Neural progenitor cell (in vitro differentiated cells): ENCODE measurements at regions not wholly inside any gene's neighbourhood (a gene's known extent, or its start where the extent isn't known, plus 50 kb on each side); places are given as distances from the start of the nearest gene placed in this dataset.

ENCODE experiments used
- DNase-seq: peaks from one replicate; pipeline ENCODE4 v3.0.0-alpha.2; 2016; ENCODE audit warnings: low spot score
- H2AFZ ChIP-seq: fragments of 200-600 bp; sonication (generic); replicated peaks from 2 replicates; pipeline ENCODE4 v1.6.1; 2016; ENCODE audit warnings: antibody characterized with exemption
- H3F3A ChIP-seq: fragments of 200-600 bp; sonication (generic); 2 replicates; pipeline ENCODE4 v1.6.1; 2016; ENCODE audit warnings: antibody characterized with exemption, low read depth
- H3K27ac ChIP-seq: fragments of 200-600 bp; sonication (generic); 2 replicates; pipeline ENCODE4 v1.5.1; 2016; ENCODE audit warnings: mild to moderate bottlenecking
- H3K27me3 ChIP-seq: fragments of 200-600 bp; sonication (generic); 2 replicates; pipeline ENCODE4 v1.6.1; 2016; ENCODE audit warnings: mild to moderate bottlenecking, moderate library complexity
- H3K36me3 ChIP-seq: fragments of 200-600 bp; sonication (generic); 2 replicates; pipeline ENCODE4 v1.5.1; 2016
- H3K4me1 ChIP-seq: fragments of 200-600 bp; sonication (generic); 2 replicates; pipeline ENCODE4 v1.6.1; 2016; ENCODE audit warnings: mixed run types
- H3K4me2 ChIP-seq: fragments of 200-600 bp; sonication (generic); 2 replicates; pipeline ENCODE4 v1.6.1; 2016
- H3K4me3 ChIP-seq: fragments of 200-600 bp; sonication (generic); 2 replicates; pipeline ENCODE4 v1.5.1; 2016
- H3K79me2 ChIP-seq: fragments of 200-600 bp; sonication (generic); 2 replicates; pipeline ENCODE4 v1.6.1; 2016; ENCODE audit warnings: low read depth
- H3K9ac ChIP-seq: fragments of 200-600 bp; sonication (generic); 2 replicates; pipeline ENCODE4 v1.6.1; 2016
- H3K9me3 ChIP-seq: fragments of 200-600 bp; sonication (generic); 2 replicates; pipeline ENCODE4 v1.5.1; 2016; ENCODE audit warnings: low read depth
- H4K20me1 ChIP-seq: fragments of 200-600 bp; sonication (generic); 2 replicates; pipeline ENCODE4 v1.6.1; 2016; ENCODE audit warnings: low read depth
- H3K27ac Mint-ChIP-seq: 3 replicates; pipeline ENCODE4 v1.8.0; 2021; ENCODE audit warnings: mixed read lengths
- H3K27me3 Mint-ChIP-seq: 2 replicates; pipeline ENCODE4 v1.8.0; 2022; ENCODE audit warnings: low read depth, mild to moderate bottlenecking, inconsistent platforms, moderate library complexity, mixed read lengths; ENCODE audit not compliant: insufficient read depth
- H3K36me3 Mint-ChIP-seq: 3 replicates; pipeline ENCODE4 v1.8.0; 2021; ENCODE audit warnings: mixed read lengths
- H3K4me1 Mint-ChIP-seq: 3 replicates; pipeline ENCODE4 v1.8.0; 2021; ENCODE audit warnings: mixed read lengths
- H3K4me3 Mint-ChIP-seq: 3 replicates; pipeline ENCODE4 v1.8.0; 2021; ENCODE audit warnings: mild to moderate bottlenecking, moderate library complexity, mixed read lengths
- H3K9me3 Mint-ChIP-seq: 3 replicates; pipeline ENCODE4 v1.8.0; 2020; ENCODE audit warnings: mixed read lengths
- CTCF ChIP-seq: fragments of 200-600 bp; sonication (generic); IDR thresholded peaks from 2 replicates; pipeline ENCODE4 v1.5.1; 2017; ENCODE audit warnings: antibody characterized with exemption, mild to moderate bottlenecking
- EZH2 ChIP-seq: fragments of 200-600 bp; sonication (generic); IDR thresholded peaks from 2 replicates; pipeline ENCODE4 v1.6.1; 2017; ENCODE audit warnings: antibody characterized with exemption, mild to moderate bottlenecking, moderate library complexity
- EZH2phosphoT487 ChIP-seq: fragments of 200-600 bp; sonication (generic); IDR thresholded peaks from 2 replicates; pipeline ENCODE4 v1.6.1; 2017; ENCODE audit warnings: antibody characterized with exemption

GRCh38 chr13:76722782-76723181 lies 163.4 kb downstream of the KCTD12 start:
- Histone ChIP-seq H3K4me2 (no peak overlapping the region), H3K9ac (no peak overlapping the region), H3K4me3 (no peak overlapping the region), H3F3A (no peaks in the 10 kb centered on the region), H3K9me3 (no peaks in the 10 kb centered on the region), H3K36me3 (no peaks in the 10 kb centered on the region), H3K79me2 (no peaks in the 10 kb centered on the region), H2AFZ (no peak overlapping the region), H3K27ac (no peak overlapping the region), H4K20me1 (no peaks in the 10 kb centered on the region), H3K27me3 (no peaks in the 10 kb centered on the region), H3K4me1 (no peaks in the 10 kb centered on the region)
- H3K36me3 Mint-ChIP-seq: peaks cover 2% of the 10 kb centered on the region
- no peak for TF ChIP-seq CTCF
- TF ChIP-seq EZH2: no peak
- no peak for TF ChIP-seq EZH2phosphoT487
- H3K4me3 Mint-ChIP-seq: no peak overlapping the region
- H3K4me1 Mint-ChIP-seq: peaks cover 13% of the 10 kb centered on the region
- H3K9me3 Mint-ChIP-seq: peaks cover 7% of the 10 kb centered on the region
- peaks cover 3% of the 10 kb centered on the region for H3K27me3 Mint-ChIP-seq
- DNase-seq: no peak
- H3K27ac Mint-ChIP-seq: no peak overlapping the region

GRCh38 chr13:76720821-76721220 lies 165.4 kb downstream of the KCTD12 start:
- Mint-ChIP-seq H3K4me3 (no peak overlapping the region), H3K27ac (no peak overlapping the region), H3K36me3 (no peaks in the 10 kb centered on the region), H3K9me3 (no peaks in the 10 kb centered on the region), H3K4me1 (peaks cover 15% of the 10 kb centered on the region), H3K27me3 (peaks cover 3% of the 10 kb centered on the region)
- TF ChIP-seq CTCF (no peak), EZH2 (no peak), EZH2phosphoT487 (no peak)
- Histone ChIP-seq H3K9ac (no peak overlapping the region), H3K36me3 (no peaks in the 10 kb centered on the region), H3F3A (no peaks in the 10 kb centered on the region), H3K79me2 (no peaks in the 10 kb centered on the region), H2AFZ (no peak overlapping the region), H3K27me3 (no peaks in the 10 kb centered on the region), H3K4me1 (peaks cover 7% of the 10 kb centered on the region), H3K27ac (no peak overlapping the region), H3K4me2 (no peak overlapping the region), H3K4me3 (no peak overlapping the region), H3K9me3 (no peaks in the 10 kb centered on the region), H4K20me1 (no peaks in the 10 kb centered on the region)
- DNase-seq: no peak

- Mint-ChIP-seq H3K9me3 (no peaks in the 10 kb centered on the region), H3K36me3 (no peaks in the 10 kb centered on the region), H3K4me1 (peaks cover 15% of the 10 kb centered on the region), H3K27ac (no peak overlapping the region), H3K4me3 (no peak overlapping the region), H3K27me3 (peaks cover 3% of the 10 kb centered on the region)
- Histone ChIP-seq H4K20me1 (no peaks in the 10 kb centered on the region), H3K36me3 (no peaks in the 10 kb centered on the region), H3K4me2 (no peak overlapping the region), H3K4me1 (peaks cover 11% of the 10 kb centered on the region), H3K4me3 (no peak overlapping the region), H3K79me2 (no peaks in the 10 kb centered on the region), H2AFZ (no peak overlapping the region), H3K9ac (no peak overlapping the region), H3K27me3 (no peaks in the 10 kb centered on the region), H3K27ac (no peak overlapping the region), H3F3A (no peaks in the 10 kb centered on the region), H3K9me3 (no peaks in the 10 kb centered on the region)
- TF ChIP-seq EZH2phosphoT487 (no peak), CTCF (no peak), EZH2 (no peak)
- DNase-seq: no peak
Observed at GRCh38 chr13:76720416-76720815, 165.8 kb downstream of the KCTD12 start.

- Histone ChIP-seq H3K4me3 (no peak overlapping the region), H3K27ac (no peak overlapping the region), H3K79me2 (no peaks in the 10 kb centered on the region), H2AFZ (no peak overlapping the region), H3K9me3 (no peaks in the 10 kb centered on the region), H3K4me1 (peaks cover 16% of the 10 kb centered on the region), H3F3A (no peaks in the 10 kb centered on the region), H3K36me3 (no peaks in the 10 kb centered on the region), H3K4me2 (no peak overlapping the region), H3K9ac (no peak overlapping the region), H3K27me3 (no peaks in the 10 kb centered on the region), H4K20me1 (no peaks in the 10 kb centered on the region)
- DNase-seq: no peak
- TF ChIP-seq CTCF (no peak), EZH2 (no peak), EZH2phosphoT487 (no peak)
- no peaks in the 10 kb centered on the region for H3K9me3 Mint-ChIP-seq
- peaks cover 3% of the 10 kb centered on the region for H3K27me3 Mint-ChIP-seq
- no peak overlapping the region for H3K27ac Mint-ChIP-seq
- no peak overlapping the region for H3K4me3 Mint-ChIP-seq
- H3K36me3 Mint-ChIP-seq: no peaks in the 10 kb centered on the region
- H3K4me1 Mint-ChIP-seq: peaks cover 15% of the 10 kb centered on the region
Observed at GRCh38 chr13:76719955-76720354, 166.2 kb downstream of the KCTD12 start.
